ENCODE measurements at regions not wholly inside any gene's neighbourhood (a gene's known extent, or its start where the extent isn't known, plus 50 kb on each side); places are given as distances from the start of the nearest gene placed in this dataset.

GRCh38 chr5:98994611-98995010 is 65.8 kb upstream of the CHD1 start:
- H3K27ac Mint-ChIP-seq, result no peak overlapping the region
- H2AFZ ChIP-seq (ENCODE audit: insufficient read depth, low read depth, low read length, poor library complexity, severe bottlenecking), result no peak overlapping the region
- H3K27me3 ChIP-seq (ENCODE audit: control insufficient read depth in 2 of 2, insufficient read depth in 2 of 2, low read length in 2 of 2), result no peaks in the 10 kb centered on the region
- H3K9me3 ChIP-seq (replicated peaks in 1 of 2; ENCODE audit: control insufficient read depth in 1 of 2, insufficient read depth in 1 of 2, low read length in 2 of 2), result no peaks in the 10 kb centered on the region
- peaks cover 7% of the 10 kb centered on the region for H3K4me1 Mint-ChIP-seq
- no peak overlapping the region for H3K4me3 ChIP-seq (replicated peaks in 1 of 3; ENCODE audit: low read depth in 2 of 3, low read length in 3 of 3)
- H3K4me2 ChIP-seq (replicated peaks; ENCODE audit: extremely low read depth, low read length, poor library complexity, severe bottlenecking), result no peak overlapping the region
- no peak for TF ChIP-seq CTCF (IDR thresholded peaks at IDR 0.05)
- peaks cover 0 to 3% (median 0%) of the 10 kb centered on the region in 7 donors for H3K9me3 Mint-ChIP-seq
- H3K27ac ChIP-seq (ENCODE audit: low read depth in 1 of 2, low read length in 2 of 2), result no peak overlapping the region
- H3K79me2 ChIP-seq (ENCODE audit: insufficient read depth, low read length), result no peaks in the 10 kb centered on the region
- no peaks in the 10 kb centered on the region for H4K20me1 ChIP-seq (ENCODE audit: insufficient read depth, low read length)
- H3K4me1 ChIP-seq (ENCODE audit: control insufficient read depth in 1 of 2, insufficient read depth in 2 of 2, low read length in 2 of 2), result peaks cover 8 to 10% of the 10 kb centered on the region in 2 donors
- no peaks in the 10 kb centered on the region for H3K27me3 Mint-ChIP-seq (ENCODE audit: low read depth in 3 of 3)
- no peak overlapping the region for H3K4me3 Mint-ChIP-seq
- no peaks in the 10 kb centered on the region for H3K36me3 ChIP-seq (replicated peaks in 1 of 2; ENCODE audit: control insufficient read depth in 1 of 2, insufficient read depth in 2 of 2, low read length in 2 of 2)
- H3K9ac ChIP-seq (ENCODE audit: insufficient read depth, low read length, poor library complexity, severe bottlenecking), result no peak overlapping the region
- H3K36me3 Mint-ChIP-seq, result no peaks in the 10 kb centered on the region
- intact Hi-C loops (cut with micrococcal nuclease), result loop anchor here in 1 of 2 donors (5.0 kb wide), 1 partner anchor 38 kb away; no protein-coding TSS in a partner anchor
- WGBS (ENCODE audit: insufficient coverage), result 100% methylated on average over 2 of the region's 4 CpGs
- no peak for DNase-seq

- H3K4me1 ChIP-seq (ENCODE audit: control insufficient read depth in 1 of 2, insufficient read depth in 2 of 2, low read length in 2 of 2), result peaks cover 14 to 18% of the 10 kb centered on the region in 2 donors
- no peak for TF ChIP-seq CTCF (IDR thresholded peaks at IDR 0.05)
- no peaks in the 10 kb centered on the region for H3K9me3 ChIP-seq (replicated peaks in 1 of 2; ENCODE audit: control insufficient read depth in 1 of 2, insufficient read depth in 1 of 2, low read length in 2 of 2)
- no peak overlapping the region for H3K4me2 ChIP-seq (replicated peaks; ENCODE audit: extremely low read depth, low read length, poor library complexity, severe bottlenecking)
- H3K27me3 ChIP-seq (ENCODE audit: control insufficient read depth in 2 of 2, insufficient read depth in 2 of 2, low read length in 2 of 2), result no peaks in the 10 kb centered on the region
- H3K27ac ChIP-seq (ENCODE audit: low read depth in 1 of 2, low read length in 2 of 2), result no peak overlapping the region
- H3K9me3 Mint-ChIP-seq, result peaks cover 0 to 6% (median 0%) of the 10 kb centered on the region in 7 donors
- no peak overlapping the region for H3K4me3 Mint-ChIP-seq
- 83% methylated on average over 2 of the region's 3 CpGs for WGBS (ENCODE audit: insufficient coverage)
- intact Hi-C loops (cut with micrococcal nuclease), result loop anchor here in 1 of 2 donors (5.0 kb wide), 1 partner anchor 39 kb away; no protein-coding TSS in a partner anchor
- peaks cover 0 to 2% (median 0%) of the 10 kb centered on the region in 3 donors for H3K27me3 Mint-ChIP-seq (ENCODE audit: low read depth in 3 of 3)
- H3K27ac Mint-ChIP-seq, result no peak overlapping the region
- H2AFZ ChIP-seq (ENCODE audit: insufficient read depth, low read depth, low read length, poor library complexity, severe bottlenecking), result no peak overlapping the region
- H3K9ac ChIP-seq (ENCODE audit: insufficient read depth, low read length, poor library complexity, severe bottlenecking), result no peak overlapping the region
- no peak overlapping the region for H3K4me3 ChIP-seq (replicated peaks in 1 of 3; ENCODE audit: low read depth in 2 of 3, low read length in 3 of 3)
- H3K79me2 ChIP-seq (ENCODE audit: insufficient read depth, low read length), result no peaks in the 10 kb centered on the region
- DNase-seq, result no peak
- H3K36me3 ChIP-seq (replicated peaks in 1 of 2; ENCODE audit: control insufficient read depth in 1 of 2, insufficient read depth in 2 of 2, low read length in 2 of 2), result no peaks in the 10 kb centered on the region
- H4K20me1 ChIP-seq (ENCODE audit: insufficient read depth, low read length), result no peaks in the 10 kb centered on the region
- H3K4me1 Mint-ChIP-seq, result peaks cover 18% of the 10 kb centered on the region
- H3K36me3 Mint-ChIP-seq, result no peaks in the 10 kb centered on the region
Measured at GRCh38 chr5:98993512-98993911, 64.7 kb upstream of the CHD1 start.
